ENCODE measurements at regions not wholly inside any gene's neighbourhood (a gene's known extent, or its start where the extent isn't known, plus 50 kb on each side); places are given as distances from the start of the nearest gene placed in this dataset.

- no peak for TF ChIP-seq POLR2AphosphoS5 (IDR thresholded peaks at IDR 0.05; ENCODE audit: low read depth, low read length)
- TF ChIP-seq TAF1 (IDR thresholded peaks at IDR 0.05; ENCODE audit: borderline replicate concordance, low read depth, low read length): no peak
Measured at GRCh38 chr1:67485046-67485811, 55.0 kb upstream of the SERBP1 start.

Data from GM12892 (cell line).